HepG2 (cell line): ENCODE measurements at regions not wholly inside any gene's neighbourhood (a gene's known extent, or its start where the extent isn't known, plus 50 kb on each side); places are given as distances from the start of the nearest gene placed in this dataset.

Source experiments
- ATAC-seq: fragments of 200-7000 bp; cut with Tn5 transposase; 3 replicates; pipeline ENCODE4 v1.9.1; 2020; ENCODE audit warnings: mild to moderate bottlenecking, moderate library complexity
- BruUV-seq: library from RNA; stranded (reverse); fragments of 400-500 nt; replicated peaks from 2 replicates; lab custom pipeline; 2021; lab: Mats Ljungman, UMichigan
- CTCF ChIA-PET: fragments of 300-600 bp; formaldehyde crosslinking; extraction: SDS; loops from one replicate; lab custom pipeline; 2021; ENCODE audit warnings: low total read pairs, inconsistent platforms, low intra/inter-chr PET ratio; lab: Yijun Ruan, JAX
- POLR2A ChIA-PET: fragments of 350-600 bp; sonication (Branson Sonifier 250); formaldehyde crosslinking; loops from one replicate; lab custom pipeline; 2020; ENCODE audit warnings: antibody characterized with exemption, inconsistent platforms; lab: Yijun Ruan, JAX
- DNase-seq: peaks from one replicate; pipeline ENCODE4 v3.0.0-alpha.2; 2015; ENCODE audit warnings: low spot score
- FAIRE-seq: peaks from 3 replicates; lab custom pipeline; 2011; peaks lifted over from hg19 to GRCh38; lab: Jason Lieb, UNC
- H2AFZ ChIP-seq: one replicate; pipeline ENCODE4 v1.6.1; 2011; ENCODE audit warnings: low read length, inconsistent platforms
- H3K27ac ChIP-seq: fragments of 300-600 bp; 3 replicates; pipeline ENCODE4 v1.8.0; 2011; ENCODE audit warnings: mixed run types, mild to moderate bottlenecking, mixed read lengths, low read length, inconsistent platforms; ENCODE audit not compliant: insufficient read depth; ENCODE audit errors: extremely low read length
- H3K27me3 ChIP-seq, 2 experiments: fragments of 200-600 bp in 1 of 2; 2 replicates in 1 of 2; 3 replicates in 1 of 2; pipeline versions ENCODE4 v1.6.0 to v1.8.0; 2011; ENCODE audit warnings: low read length in 2 of 2, mild to moderate bottlenecking in 2 of 2, moderate library complexity in 2 of 2, inconsistent platforms in 1 of 2; ENCODE audit not compliant: insufficient read depth in 2 of 2, control insufficient read depth in 1 of 2
- H3K36me3 ChIP-seq, 2 experiments: fragments of 200-600 bp in 1 of 2; replicated peaks in 1 of 2; 2 replicates in 1 of 2; 3 replicates in 1 of 2; pipeline versions ENCODE4 v1.5.1 to v1.8.0; 2011; ENCODE audit warnings: low read length in 2 of 2, inconsistent platforms in 1 of 2; ENCODE audit not compliant: insufficient read depth in 2 of 2, control insufficient read depth in 1 of 2
- H3K4me1 ChIP-seq: 2 replicates; pipeline ENCODE4 v1.5.1; 2012; ENCODE audit warnings: low read length, inconsistent platforms; ENCODE audit not compliant: insufficient read depth
- H3K4me2 ChIP-seq: 2 replicates; pipeline ENCODE4 v1.6.0; 2011; ENCODE audit warnings: low read depth, low read length, inconsistent platforms
- H3K4me3 ChIP-seq, 3 experiments: fragments of 200-600 bp in 1 of 3; sonication (generic), shearing (Covaris generic) in 1 of 3; replicated peaks in 1 of 3; 2 replicates each; pipeline ENCODE4 v1.5.1; 2011 to 2016; ENCODE audit warnings: low read length in 3 of 3, inconsistent platforms in 2 of 3, low read depth in 2 of 3, mild to moderate bottlenecking in 2 of 3, control low read depth in 1 of 3, mixed read lengths in 1 of 3; ENCODE audit not compliant: insufficient read depth in 1 of 3
- H3K79me2 ChIP-seq: one replicate; pipeline ENCODE4 v1.6.1; 2011; ENCODE audit warnings: low read length, inconsistent platforms; ENCODE audit not compliant: insufficient read depth
- H3K9ac ChIP-seq: 2 replicates; pipeline ENCODE4 v1.6.0; 2011; ENCODE audit warnings: mild to moderate bottlenecking, low read depth, low read length, inconsistent platforms; ENCODE audit not compliant: insufficient read depth
- H3K9me3 ChIP-seq: 2 replicates; pipeline ENCODE4 v1.5.1; 2012; ENCODE audit warnings: mild to moderate bottlenecking, low read length
- H4K20me1 ChIP-seq: 2 replicates; pipeline ENCODE4 v1.6.0; 2011; ENCODE audit warnings: inconsistent platforms, mild to moderate bottlenecking, low read length, moderate library complexity; ENCODE audit not compliant: insufficient read depth
- KIAA2018 ChIP-seq: sonication (generic); formaldehyde crosslinking; IDR thresholded peaks from 2 replicates; pipeline ENCODE4 v1.5.0; 2020; ENCODE audit warnings: mild to moderate bottlenecking, missing genetic modification reagents, borderline replicate concordance
- PCBP1 ChIP-seq: fragments of 200-400 bp; formaldehyde crosslinking; IDR thresholded peaks from 2 replicates; pipeline ENCODE4 v1.6.1; 2017; ENCODE audit warnings: mild to moderate bottlenecking, low read depth, low read length, borderline replicate concordance
- RARG ChIP-seq: sonication (generic); formaldehyde crosslinking; IDR thresholded peaks from 2 replicates; pipeline ENCODE4 v1.4.0; 2020; ENCODE audit warnings: low read depth, mild to moderate bottlenecking, missing genetic modification reagents
- TCF7L2 ChIP-seq: IDR thresholded peaks from 2 replicates; pipeline ENCODE4 v1.6.1; 2011; ENCODE audit warnings: mild to moderate bottlenecking, low read depth, low read length, moderate library complexity
- ZNF317 ChIP-seq: sonication (generic); formaldehyde crosslinking; IDR thresholded peaks from 2 replicates; pipeline ENCODE4 v1.5.0; 2020; ENCODE audit warnings: mild to moderate bottlenecking, missing genetic modification reagents
- ZNF567 ChIP-seq: sonication (generic); formaldehyde crosslinking; IDR thresholded peaks from 2 replicates; pipeline ENCODE4 v1.8.1; 2023; ENCODE audit warnings: mild to moderate bottlenecking, missing genetic modification reagents, borderline replicate concordance
- WGBS: methylation state at CpG from one replicate; pipeline ENCODE4 v1.1.6; 2017; ENCODE audit warnings: low lambda C conversion rate; 5-methylcytosine and 5-hydroxymethylcytosine counted together
- in situ Hi-C: cut with HindIII; loops from 2 replicates; pipeline ENCODE4 v1.10.0; 2017; ENCODE audit warnings: low pct_unique_long_range_greater_than_20kb; ENCODE audit not compliant: extremely low pct_ligation_motif_present
- intact Hi-C: fragments of 100-400 bp; cut with micrococcal nuclease; formaldehyde crosslinking; loops from one replicate; pipeline ENCODE4 v1.10.0; 2022; ENCODE audit not compliant: unreplicated experiment

DNA sequence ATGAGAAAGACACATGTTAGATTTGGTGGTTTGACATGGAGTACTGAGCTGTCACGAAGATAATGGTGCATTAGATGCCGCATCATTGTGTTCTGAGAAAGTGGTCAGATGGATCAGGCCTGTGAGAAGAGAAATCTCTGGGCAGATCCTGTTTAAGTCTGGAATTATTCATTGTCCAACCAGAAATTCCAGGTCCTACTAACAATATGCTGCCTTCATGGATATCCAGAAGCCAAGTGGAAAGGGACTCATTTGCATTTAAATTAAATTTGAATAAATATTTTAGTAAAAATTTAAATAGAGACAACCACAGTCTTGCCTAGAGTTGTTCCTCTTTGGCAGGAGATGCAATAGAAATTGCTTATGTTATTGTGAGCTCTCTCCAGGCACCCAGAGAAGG, 330.5 kb upstream of the TMEM132C start:
- 0% methylated on average over 2 of the region's 2 CpGs for WGBS
- no peaks in the 10 kb centered on the region for H3K4me1 ChIP-seq
- H3K9me3 ChIP-seq: peaks cover 26% of the 10 kb centered on the region
- FAIRE-seq: no peak
- intact Hi-C loops (no loop called here), in situ Hi-C loops (no loop called here)
- no peak for ATAC-seq
- ChIA-PET CTCF (no interaction called here), POLR2A (no interaction called here)
- H4K20me1 ChIP-seq: no peaks in the 10 kb centered on the region
- TF ChIP-seq RARG (CRISPR knock-in tag) (no peak), PCBP1 (no peak), ZNF567 (no peak), ZNF317 (CRISPR knock-in tag) (no peak), KIAA2018 (no peak), TCF7L2 (no peak)
- no peak overlapping the region for H3K4me3 ChIP-seq
- H3K79me2 ChIP-seq: no peaks in the 10 kb centered on the region
- no peak for DNase-seq
- H3K4me2 ChIP-seq: no peak overlapping the region
- H3K27me3 ChIP-seq: no peaks in the 10 kb centered on the region
- H3K27ac ChIP-seq: no peak overlapping the region
- BruUV-seq: no TSS peak
- H3K36me3 ChIP-seq: no peaks in the 10 kb centered on the region
- H3K9ac ChIP-seq: no peak overlapping the region
- H2AFZ ChIP-seq: no peak overlapping the region
